ENCODE measurements at regions not wholly inside any gene's neighbourhood (a gene's known extent, or its start where the extent isn't known, plus 50 kb on each side); places are given as distances from the start of the nearest gene placed in this dataset.

GRCh38 chr7:3106361-3106826 is 62.7 kb upstream of the CARD11 start:
- TF ChIP-seq CTCF (IDR thresholded peaks at IDR 0.05) = no peak
- ATAC-seq = no peak
- H3K4me1 ChIP-seq (ENCODE audit: low read depth) = no peaks in the 10 kb centered on the region
- no peaks in the 10 kb centered on the region for H3K9me3 ChIP-seq
- DNase-seq = no peak
- intact Hi-C loops (cut with DNase I, micrococcal nuclease) = no loop called here
- no peaks in the 10 kb centered on the region for H3K36me3 ChIP-seq (ENCODE audit: low read depth)
- no peak overlapping the region for H3K4me3 ChIP-seq

- no peak for DNase-seq
- Histone ChIP-seq H3K4me1 (ENCODE audit: low read depth) (no peaks in the 10 kb centered on the region), H3K9me3 (no peaks in the 10 kb centered on the region), H3K36me3 (ENCODE audit: low read depth) (no peaks in the 10 kb centered on the region), H3K4me3 (no peak overlapping the region)
- intact Hi-C loops (cut with DNase I, micrococcal nuclease) = no loop called here
- no peak for TF ChIP-seq CTCF (IDR thresholded peaks at IDR 0.05)
- ATAC-seq = no peak
Observed at GRCh38 chr7:3107228-3107763, 63.6 kb upstream of the CARD11 start.

GRCh38 chr7:3107889-3108570 is 64.4 kb upstream of the CARD11 start:
- DNase-seq = no peak
- ATAC-seq = no peak
- Histone ChIP-seq H3K4me3 (no peak overlapping the region), H3K9me3 (no peaks in the 10 kb centered on the region), H3K4me1 (ENCODE audit: low read depth) (no peaks in the 10 kb centered on the region), H3K36me3 (ENCODE audit: low read depth) (no peaks in the 10 kb centered on the region)
- no peak for TF ChIP-seq CTCF (IDR thresholded peaks at IDR 0.05)
- intact Hi-C loops (cut with DNase I, micrococcal nuclease) = no loop called here

- Histone ChIP-seq H3K4me3 (no peak overlapping the region), H3K36me3 (ENCODE audit: low read depth) (no peaks in the 10 kb centered on the region), H3K4me1 (ENCODE audit: low read depth) (no peaks in the 10 kb centered on the region), H3K9me3 (peaks cover 6% of the 10 kb centered on the region)
- no peak for ATAC-seq
- no peak for DNase-seq
- intact Hi-C loops (cut with DNase I, micrococcal nuclease) = no loop called here
- TF ChIP-seq CTCF (IDR thresholded peaks at IDR 0.05) = no peak
Observed at GRCh38 chr7:3109311-3109915, 65.7 kb upstream of the CARD11 start.

- Histone ChIP-seq H3K9me3 (peaks cover 7% of the 10 kb centered on the region), H3K4me1 (ENCODE audit: low read depth) (no peaks in the 10 kb centered on the region), H3K4me3 (no peak overlapping the region), H3K36me3 (ENCODE audit: low read depth) (no peaks in the 10 kb centered on the region)
- intact Hi-C loops (cut with DNase I, micrococcal nuclease) = no loop called here
- DNase-seq (no peak), ATAC-seq (no peak)
- TF ChIP-seq CTCF (IDR thresholded peaks at IDR 0.05) = no peak
Observed at GRCh38 chr7:3112479-3113134, 68.9 kb upstream of the CARD11 start.

Measured in mucosa of descending colon (tissue), 3 donors.